K562 (cell line): ENCODE measurements at regions not wholly inside any gene's neighbourhood (a gene's known extent, or its start where the extent isn't known, plus 50 kb on each side); places are given as distances from the start of the nearest gene placed in this dataset.
"Not testable (repeated sequence)": the region's sequence is repeated elsewhere in the genome, so short reads cannot be mapped to it uniquely, and the experiment has no call there.

ENCODE experiments used
- ATAC-seq: fragments of 200-7000 bp; cut with Tn5 transposase; 3 replicates; pipeline ENCODE4 v1.9.1; 2020; ENCODE audit warnings: moderate library complexity
- BruUV-seq: library from RNA; stranded (reverse); fragments of 400-500 nt; replicated peaks from 2 replicates; lab custom pipeline; 2021; lab: Mats Ljungman, UMichigan
- CTCF ChIA-PET: fragments of 300-600 bp; formaldehyde crosslinking; extraction: SDS; loops from one replicate; lab custom pipeline; 2021; ENCODE audit warnings: low intra/inter-chr PET ratio; lab: Yijun Ruan, JAX
- POLR2A ChIA-PET: fragments of 300-600, 350-650 bp; sonication (Branson Sonifier 250); formaldehyde crosslinking; extraction: SDS; loops from one replicate; lab custom pipeline; 2021; ENCODE audit warnings: antibody characterized with exemption, inconsistent platforms; lab: Yijun Ruan, JAX
- DNase-seq, 4 experiments: peaks; one replicate each; pipeline versions ENCODE4 v3.0.0 to v3.0.0-alpha.2; 2011 to 2018; ENCODE audit warnings: low spot score in 3 of 4, mixed read lengths in 3 of 4; ENCODE audit errors: extremely low read depth in 1 of 4
- FAIRE-seq: peaks from 2 replicates; lab custom pipeline; 2011; peaks lifted over from hg19 to GRCh38; lab: Jason Lieb, UNC
- H2AFZ ChIP-seq: 2 replicates; pipeline ENCODE4 v1.6.0; 2011; ENCODE audit warnings: low read depth, low read length, control low read depth, inconsistent platforms
- H3K27ac ChIP-seq: fragments of 200-600 bp; 3 replicates; pipeline ENCODE4 v1.8.0; 2011; ENCODE audit warnings: low read depth, mild to moderate bottlenecking, control low read depth, inconsistent platforms, low read length, moderate library complexity, mixed read lengths; ENCODE audit errors: extremely low read depth
- H3K27me3 ChIP-seq, 2 experiments: fragments of 300-600 bp in 1 of 2; 2 replicates in 1 of 2; 3 replicates in 1 of 2; pipeline versions ENCODE4 v1.6.0 to v1.8.0; 2011; ENCODE audit warnings: inconsistent platforms in 2 of 2, low read length in 2 of 2, mild to moderate bottlenecking in 1 of 2, mixed read lengths in 1 of 2, moderate library complexity in 1 of 2; ENCODE audit not compliant: control insufficient read depth in 2 of 2, insufficient read depth in 2 of 2
- H3K36me3 ChIP-seq: fragments of 300-600 bp; 3 replicates; pipeline ENCODE4 v1.8.0; 2011; ENCODE audit warnings: mild to moderate bottlenecking, low read length, inconsistent platforms; ENCODE audit not compliant: control insufficient read depth, insufficient read depth
- H3K4me1 ChIP-seq, 2 experiments: fragments of 200-600 bp in 1 of 2; replicated peaks in 1 of 2; 2 replicates in 1 of 2; 3 replicates in 1 of 2; pipeline versions ENCODE4 v1.5.1 to v1.8.0; 2011; ENCODE audit warnings: inconsistent platforms in 2 of 2, low read length in 2 of 2, mild to moderate bottlenecking in 1 of 2, mixed read lengths in 1 of 2, moderate library complexity in 1 of 2; ENCODE audit not compliant: control insufficient read depth in 2 of 2, insufficient read depth in 2 of 2
- H3K4me2 ChIP-seq: 2 replicates; pipeline ENCODE4 v1.6.1; 2011; ENCODE audit warnings: low read length, control low read depth, inconsistent platforms, mixed read lengths; ENCODE audit not compliant: insufficient read depth
- H3K4me3 ChIP-seq: fragments of 200-600 bp; sonication (generic), shearing (Covaris generic); 2 replicates; pipeline ENCODE4 v1.5.1; 2016; ENCODE audit warnings: control low read depth, inconsistent platforms
- H3K79me2 ChIP-seq: fragments of 200-600 bp; 3 replicates; pipeline ENCODE4 v1.8.0; 2011; ENCODE audit warnings: low read length, inconsistent platforms; ENCODE audit not compliant: control insufficient read depth, insufficient read depth
- H3K9ac ChIP-seq, 2 experiments: 2 replicates each; pipeline versions ENCODE4 v1.6.0 to v1.6.1; 2011; ENCODE audit warnings: low read depth in 2 of 2, low read length in 2 of 2, control low read depth in 1 of 2, inconsistent platforms in 1 of 2, mild to moderate bottlenecking in 1 of 2, mixed read lengths in 1 of 2; ENCODE audit not compliant: insufficient read depth in 1 of 2
- H3K9me1 ChIP-seq: one replicate; pipeline ENCODE4 v1.6.0; 2011; ENCODE audit warnings: inconsistent platforms, mild to moderate bottlenecking, low read length, moderate library complexity; ENCODE audit not compliant: control insufficient read depth, insufficient read depth
- H3K9me3 ChIP-seq: replicated peaks from 2 replicates; pipeline ENCODE4 v1.5.1; 2011; ENCODE audit warnings: low read depth, low read length, inconsistent platforms; ENCODE audit not compliant: control insufficient read depth, insufficient read depth
- H4K20me1 ChIP-seq: replicated peaks from 2 replicates; pipeline ENCODE4 v1.6.1; 2011; ENCODE audit warnings: low read length, inconsistent platforms, mixed read lengths; ENCODE audit not compliant: control insufficient read depth, insufficient read depth
- DMBX1 ChIP-seq: fragments of 250-450 bp; sonication (Bioruptor Pico); IDR thresholded peaks from 2 replicates; pipeline ENCODE4 v1.8.0; 2022; ENCODE audit warnings: inconsistent platforms, mild to moderate bottlenecking, moderate library complexity, borderline replicate concordance
- E2F3 ChIP-seq: fragments of 250-450 bp; sonication (Bioruptor Pico); IDR thresholded peaks from 2 replicates; pipeline ENCODE4 v1.4.0; 2020; ENCODE audit warnings: mild to moderate bottlenecking
- HMG20A ChIP-seq: fragments of 450-650 bp; formaldehyde crosslinking; conservative IDR thresholded peaks from 2 replicates; pipeline ENCODE4 v1.4.0; 2020; ENCODE audit warnings: mild to moderate bottlenecking, mixed read lengths
- KAT2B ChIP-seq: IDR thresholded peaks from one replicate; pipeline ENCODE4 v1.6.1; 2012; ENCODE audit warnings: low read depth, mild to moderate bottlenecking, control low read depth, inconsistent platforms, low read length, moderate library complexity
- KLF16 ChIP-seq: IDR thresholded peaks from 2 replicates; pipeline ENCODE4 v1.6.1; 2016; ENCODE audit warnings: antibody characterized with exemption
- MTF1 ChIP-seq: fragments of 250-450 bp; sonication (Bioruptor Pico); IDR thresholded peaks from 2 replicates; pipeline ENCODE4 v1.9.0; 2021; ENCODE audit warnings: moderate library complexity, mild to moderate bottlenecking, inconsistent platforms, borderline replicate concordance
- POLR3G ChIP-seq: IDR thresholded peaks from 2 replicates; pipeline ENCODE4 v1.6.1; 2011; ENCODE audit not compliant: insufficient read length, insufficient replicate concordance; ENCODE audit errors: extremely low read depth
- RAD51 ChIP-seq: fragments of 450-650 bp; IDR thresholded peaks from 2 replicates; pipeline ENCODE4 v1.7.1; 2016; ENCODE audit warnings: low read depth, mild to moderate bottlenecking, borderline replicate concordance
- SAFB2 ChIP-seq: fragments of 200-400 bp; formaldehyde crosslinking; IDR thresholded peaks from 2 replicates; pipeline ENCODE4 v1.6.1; 2018; ENCODE audit warnings: borderline replicate concordance, low read length, low read depth, moderate library complexity; ENCODE audit not compliant: severe bottlenecking
- TARDBP ChIP-seq: fragments of 450-650 bp; IDR thresholded peaks from 2 replicates; pipeline ENCODE4 v1.6.1; 2016
- TCF7 ChIP-seq: sonication (generic); IDR thresholded peaks from 2 replicates; pipeline ENCODE4 v1.6.1; 2016; ENCODE audit warnings: antibody characterized with exemption, borderline replicate concordance
- THRAP3 ChIP-seq: fragments of 450-650 bp; IDR thresholded peaks from 2 replicates; pipeline ENCODE4 v1.6.1; 2016; ENCODE audit warnings: mild to moderate bottlenecking, inconsistent platforms, borderline replicate concordance
- VEZF1 ChIP-seq: fragments of 200-800 bp; sonication (Bioruptor generic); IDR thresholded peaks from 2 replicates; pipeline ENCODE4 v1.6.1; 2017; ENCODE audit warnings: missing genetic modification characterization, missing compliant biosample characterization
- ZNF217 ChIP-seq: sonication (generic); formaldehyde crosslinking; IDR thresholded peaks from 2 replicates; pipeline ENCODE4 v1.8.0; 2022; ENCODE audit warnings: mild to moderate bottlenecking, missing genetic modification reagents
- ZNF668 ChIP-seq: fragments of 250-450 bp; sonication (Bioruptor Pico); IDR thresholded peaks from 2 replicates; pipeline ENCODE4 v1.8.0; 2022; ENCODE audit warnings: mild to moderate bottlenecking, inconsistent platforms
- ZNF696 ChIP-seq: fragments of 250-450 bp; sonication (Bioruptor Pico); conservative IDR thresholded peaks from 2 replicates; pipeline ENCODE4 v1.4.0; 2020; ENCODE audit warnings: mild to moderate bottlenecking, moderate library complexity
- ZNF830 ChIP-seq: fragments of 250-450 bp; sonication (Bioruptor Pico); IDR thresholded peaks from 2 replicates; pipeline ENCODE4 v1.5.0; 2021; ENCODE audit warnings: mild to moderate bottlenecking
- WGBS: fragments of 100-300 bp; shearing (Covaris generic); methylation state at CpG from one replicate; pipeline ENCODE4 v1.1.6; 2016; ENCODE audit warnings: low coverage, mixed read lengths; ENCODE audit not compliant: insufficient coverage; ENCODE audit errors: missing lambda C conversion rate; 5-methylcytosine and 5-hydroxymethylcytosine counted together
- in situ Hi-C: fragments of 300-500 bp; cut with MboI; formaldehyde crosslinking; loops from 4 replicates; pipeline ENCODE4 v1.15.0; 2018; ENCODE audit warnings: inconsistent platforms, mixed read lengths
- intact Hi-C: fragments of 100-400 bp; cut with micrococcal nuclease; formaldehyde crosslinking; loops from 2 replicates; pipeline ENCODE4 v1.14.2; 2022
- TF ChIP-seq, protein P1 (sequence below): fragments of 450-650 bp; IDR thresholded peaks from 2 replicates; pipeline ENCODE4 v1.6.1; 2017; ENCODE audit warnings: mild to moderate bottlenecking, moderate library complexity

DNA sequence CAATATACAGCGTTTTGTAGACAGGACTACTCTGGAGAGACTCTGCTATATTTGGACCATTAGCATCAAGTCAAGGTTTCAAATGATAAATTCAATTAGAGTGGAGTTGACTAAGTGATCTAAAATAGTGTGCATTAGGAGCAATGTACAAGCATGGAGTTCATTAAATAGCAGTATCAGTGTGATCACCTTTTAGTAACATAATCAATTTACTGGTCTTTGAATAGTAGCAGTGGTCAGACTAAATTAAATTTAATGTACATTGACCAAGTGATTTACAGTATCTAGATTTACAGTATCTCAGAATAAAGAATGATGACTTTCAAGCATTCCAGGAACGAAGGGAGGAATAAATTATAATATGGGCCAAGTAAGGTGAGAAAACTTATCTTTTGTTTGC is 489.6 kb upstream of the ADGRL4 start:
- ChIA-PET CTCF (no interaction called here), POLR2A (no interaction called here)
- H3K27ac ChIP-seq, result no peak overlapping the region
- H3K9me3 ChIP-seq, result no peaks in the 10 kb centered on the region
- ATAC-seq (no peak), FAIRE-seq (no peak), DNase-seq (no peak)
- in situ Hi-C loops, result no loop called here
- H2AFZ ChIP-seq, result no peak overlapping the region
- no peak overlapping the region for H3K4me2 ChIP-seq
- no peaks in the 10 kb centered on the region for H3K79me2 ChIP-seq
- 0% methylated on average over 2 of the region's 2 CpGs for WGBS
- H3K4me1 ChIP-seq, result no peaks in the 10 kb centered on the region
- intact Hi-C loops, result no loop called here
- no peaks in the 10 kb centered on the region for H3K36me3 ChIP-seq
- no peaks in the 10 kb centered on the region for H3K27me3 ChIP-seq
- no peaks in the 10 kb centered on the region for H4K20me1 ChIP-seq
- TF ChIP-seq ZNF830 (no peak), TCF7 (no peak), KAT2B (no peak), ZNF668 (CRISPR knock-in tag) (no peak), ZNF696 (no peak), RAD51 (no peak), DMBX1 (CRISPR knock-in tag) (no peak), VEZF1 (no peak), SAFB2 (no peak), MTF1 (CRISPR knock-in tag) (no peak), E2F3 (no peak), TARDBP (no peak), HMG20A (CRISPR knock-in tag) (no peak), THRAP3 (no peak), ZNF217 (CRISPR knock-in tag) (no peak), POLR3G (no peak), KLF16 (no peak)
- TF ChIP-seq, protein P1, sequence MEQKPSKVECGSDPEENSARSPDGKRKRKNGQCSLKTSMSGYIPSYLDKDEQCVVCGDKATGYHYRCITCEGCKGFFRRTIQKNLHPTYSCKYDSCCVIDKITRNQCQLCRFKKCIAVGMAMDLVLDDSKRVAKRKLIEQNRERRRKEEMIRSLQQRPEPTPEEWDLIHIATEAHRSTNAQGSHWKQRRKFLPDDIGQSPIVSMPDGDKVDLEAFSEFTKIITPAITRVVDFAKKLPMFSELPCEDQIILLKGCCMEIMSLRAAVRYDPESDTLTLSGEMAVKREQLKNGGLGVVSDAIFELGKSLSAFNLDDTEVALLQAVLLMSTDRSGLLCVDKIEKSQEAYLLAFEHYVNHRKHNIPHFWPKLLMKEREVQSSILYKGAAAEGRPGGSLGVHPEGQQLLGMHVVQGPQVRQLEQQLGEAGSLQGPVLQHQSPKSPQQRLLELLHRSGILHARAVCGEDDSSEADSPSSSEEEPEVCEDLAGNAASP, result no peak
- H3K9ac ChIP-seq, result no peak overlapping the region
- BruUV-seq, result no TSS peak
- no peak overlapping the region for H3K4me3 ChIP-seq
- H3K9me1 ChIP-seq, result no peaks in the 10 kb centered on the region

DNA sequence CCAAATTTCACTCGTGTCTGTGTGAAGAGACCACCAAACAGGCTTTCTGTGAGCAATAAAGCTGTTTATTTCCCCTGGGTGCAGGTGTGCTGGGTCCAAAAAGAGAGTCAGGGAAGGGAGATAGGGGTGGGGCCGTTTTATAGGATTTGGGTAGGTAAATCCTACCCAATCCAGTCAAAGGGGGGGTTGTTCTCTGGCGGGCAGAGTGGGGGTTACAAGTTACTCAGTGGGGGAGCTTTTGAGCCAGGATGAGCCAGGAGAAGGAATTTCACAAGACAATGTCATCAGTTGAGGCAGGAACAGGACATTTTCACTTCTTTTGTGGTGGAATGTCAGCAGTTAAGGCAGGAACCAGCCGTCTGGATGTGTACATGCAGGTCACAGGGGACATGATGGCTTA is 487.2 kb upstream of the ADGRL4 start:
- FAIRE-seq, H3K4me2 ChIP-seq, BruUV-seq, H3K27ac ChIP-seq, in situ Hi-C loops, CTCF ChIA-PET, intact Hi-C loops, DNase-seq, H3K9me1 ChIP-seq, H3K27me3 ChIP-seq, H3K4me3 ChIP-seq, H3K9me3 ChIP-seq, H4K20me1 ChIP-seq, H3K9ac ChIP-seq, H2AFZ ChIP-seq, H3K4me1 ChIP-seq, H3K79me2 ChIP-seq, H3K36me3 ChIP-seq, ATAC-seq: not testable (repeated sequence)
- WGBS, result 0% methylated on average over 4 of the region's 4 CpGs
- POLR2A ChIA-PET, result interaction anchor here (0.6 kb wide), 1 partner anchor 1666 kb away, joined by 4 read pairs; no protein-coding TSS in a partner anchor
